ENCODE measurements at regions not wholly inside any gene's neighbourhood (a gene's known extent, or its start where the extent isn't known, plus 50 kb on each side); places are given as distances from the start of the nearest gene placed in this dataset.

- WGBS (ENCODE audit: missing lambda C conversion rate) = 26% methylated on average over 2 of the region's 2 CpGs
- H3K4me2 ChIP-seq = no peak overlapping the region
- DNase-seq (ENCODE audit: low read depth in 1 of 2, low spot score in 1 of 2) (no peak), ATAC-seq (no peak), FAIRE-seq (no peak)
- H3K9me3 ChIP-seq = peaks cover 6% of the 10 kb centered on the region; the same call in 1 of the 3 replicates
- H3K4me1 ChIP-seq = no peaks in the 10 kb centered on the region
- ChIA-PET CTCF (interaction anchor here (1.1 to 1.8 kb wide), 2 partner anchors 10 to 661 kb away, joined by 4 to 6 read pairs; no protein-coding TSS in a partner anchor), POLR2A (no interaction called here)
- no peak overlapping the region for H3K27ac ChIP-seq
- TF ChIP-seq MYC (IDR thresholded peaks at IDR 0.05; ENCODE audit: borderline replicate concordance, low read length) (no peak), MAX (IDR thresholded peaks at IDR 0.05) (no peak), HOXA7 (CRISPR knock-in tag; IDR thresholded peaks at IDR 0.05) (no peak), HDAC2 (IDR thresholded peaks at IDR 0.05) (no peak), KDM5A (IDR thresholded peaks at IDR 0.05) (no peak), CHD4 (IDR thresholded peaks at IDR 0.05; ENCODE audit: borderline replicate concordance) (no peak), ATOH8 (CRISPR knock-in tag; IDR thresholded peaks at IDR 0.05; ENCODE audit: low read depth) (no peak), MAFK (IDR thresholded peaks at IDR 0.05; ENCODE audit: partially characterized antibody) (no peak), HMGXB4 (CRISPR knock-in tag; IDR thresholded peaks at IDR 0.05; ENCODE audit: borderline replicate concordance) (no peak), SREBF2 (IDR thresholded peaks at IDR 0.05) (no peak), FOXS1 (CRISPR knock-in tag; IDR thresholded peaks at IDR 0.05) (no peak), POLR2A (IDR thresholded peaks at IDR 0.05; ENCODE audit: low read length) (no peak), POLR2AphosphoS2 (conservative IDR thresholded peaks at IDR 0.05; ENCODE audit: low read length) (no peak), HOXB5 (CRISPR knock-in tag; IDR thresholded peaks at IDR 0.05) (no peak), HES2 (IDR thresholded peaks at IDR 0.05) (no peak), REST (IDR thresholded peaks at IDR 0.05) (no peak)
- no peak overlapping the region for H3K4me3 ChIP-seq
Observed at GRCh38 chr7:18341756-18342155, 153.8 kb upstream of the HDAC9 start.

GRCh38 chr7:18343047-18343446 lies 152.5 kb upstream of the HDAC9 start:
- H3K4me1 ChIP-seq = no peaks in the 10 kb centered on the region
- H3K4me2 ChIP-seq = no peak overlapping the region
- POLR2A ChIA-PET = no interaction called here
- peaks cover 6% of the 10 kb centered on the region; the same call in 1 of the 3 replicates for H3K9me3 ChIP-seq
- ATAC-seq (no peak), FAIRE-seq (no peak), DNase-seq (ENCODE audit: low read depth in 1 of 2, low spot score in 1 of 2) (no peak)
- CTCF ChIA-PET = interaction anchor here (3.1 kb wide), 1 partner anchor 573 kb away, joined by 25 read pairs; no protein-coding TSS in a partner anchor
- H3K27ac ChIP-seq = no peak overlapping the region
- 66% methylated on average over 2 of the region's 2 CpGs for WGBS (ENCODE audit: missing lambda C conversion rate)
- H3K4me3 ChIP-seq = no peak overlapping the region
- TF ChIP-seq ELK1 (IDR thresholded peaks at IDR 0.05; ENCODE audit: low read depth, low read length) (no peak), CHD4 (IDR thresholded peaks at IDR 0.05; ENCODE audit: borderline replicate concordance) (no peak), JUNB (IDR thresholded peaks at IDR 0.05) (no peak), ZC3H11A (IDR thresholded peaks at IDR 0.05) (no peak), HMGXB4 (CRISPR knock-in tag; IDR thresholded peaks at IDR 0.05; ENCODE audit: borderline replicate concordance) (no peak), JUN (IDR thresholded peaks at IDR 0.05) (no peak), PHF8 (IDR thresholded peaks at IDR 0.05; ENCODE audit: borderline replicate concordance, low read depth) (no peak), ATOH8 (CRISPR knock-in tag; IDR thresholded peaks at IDR 0.05; ENCODE audit: low read depth) (no peak), BHLHE40 (IDR thresholded peaks at IDR 0.05; ENCODE audit: low read depth, low read length) (no peak), NR3C1 (IDR thresholded peaks at IDR 0.05) (no peak), SMC3 (IDR thresholded peaks at IDR 0.05) (no peak), HDAC2 (IDR thresholded peaks at IDR 0.05) (no peak), FOSB (CRISPR knock-in tag; IDR thresholded peaks at IDR 0.05) (no peak), HOXB13 (CRISPR knock-in tag; IDR thresholded peaks at IDR 0.05; ENCODE audit: low read depth) (no peak), CHD2 (IDR thresholded peaks at IDR 0.05; ENCODE audit: low read length, partially characterized antibody) (no peak), RNF2 (IDR thresholded peaks at IDR 0.05; ENCODE audit: borderline replicate concordance, low read depth) (no peak)
